Nephron progenitor cell (in vitro differentiated cells): ENCODE measurements at regions not wholly inside any gene's neighbourhood (a gene's known extent, or its start where the extent isn't known, plus 50 kb on each side); places are given as distances from the start of the nearest gene placed in this dataset.
"Not testable (repeated sequence)": the region's sequence is repeated elsewhere in the genome, so short reads cannot be mapped to it uniquely, and the experiment has no call there.

Experiments
- DNase-seq: peaks from one replicate; pipeline ENCODE4 v3.0.0; 2021
- H3K27ac Mint-ChIP-seq: 2 replicates; pipeline ENCODE4 v1.8.0; 2021; ENCODE audit warnings: mild to moderate bottlenecking, moderate library complexity, mixed read lengths
- H3K27me3 Mint-ChIP-seq: 2 replicates; pipeline ENCODE4 v1.8.0; 2021; ENCODE audit warnings: mild to moderate bottlenecking, low read depth, mixed read lengths; ENCODE audit not compliant: poor library complexity
- H3K36me3 Mint-ChIP-seq: 2 replicates; pipeline ENCODE4 v1.8.0; 2021; ENCODE audit warnings: low read depth, mixed read lengths
- H3K4me1 Mint-ChIP-seq: 2 replicates; pipeline ENCODE4 v1.8.0; 2021; ENCODE audit warnings: mixed read lengths
- H3K4me3 Mint-ChIP-seq: 2 replicates; pipeline ENCODE4 v1.8.0; 2021; ENCODE audit warnings: mild to moderate bottlenecking, moderate library complexity, mixed read lengths
- H3K9me3 Mint-ChIP-seq: 2 replicates; pipeline ENCODE4 v1.8.0; 2021; ENCODE audit warnings: mild to moderate bottlenecking, moderate library complexity, mixed read lengths
- TF ChIP-seq, protein P1 (sequence below): fragments of 200-600 bp; sonication (generic); IDR thresholded peaks from 2 replicates; pipeline ENCODE4 v1.5.0; 2021; ENCODE audit warnings: antibody characterized with exemption

DNA sequence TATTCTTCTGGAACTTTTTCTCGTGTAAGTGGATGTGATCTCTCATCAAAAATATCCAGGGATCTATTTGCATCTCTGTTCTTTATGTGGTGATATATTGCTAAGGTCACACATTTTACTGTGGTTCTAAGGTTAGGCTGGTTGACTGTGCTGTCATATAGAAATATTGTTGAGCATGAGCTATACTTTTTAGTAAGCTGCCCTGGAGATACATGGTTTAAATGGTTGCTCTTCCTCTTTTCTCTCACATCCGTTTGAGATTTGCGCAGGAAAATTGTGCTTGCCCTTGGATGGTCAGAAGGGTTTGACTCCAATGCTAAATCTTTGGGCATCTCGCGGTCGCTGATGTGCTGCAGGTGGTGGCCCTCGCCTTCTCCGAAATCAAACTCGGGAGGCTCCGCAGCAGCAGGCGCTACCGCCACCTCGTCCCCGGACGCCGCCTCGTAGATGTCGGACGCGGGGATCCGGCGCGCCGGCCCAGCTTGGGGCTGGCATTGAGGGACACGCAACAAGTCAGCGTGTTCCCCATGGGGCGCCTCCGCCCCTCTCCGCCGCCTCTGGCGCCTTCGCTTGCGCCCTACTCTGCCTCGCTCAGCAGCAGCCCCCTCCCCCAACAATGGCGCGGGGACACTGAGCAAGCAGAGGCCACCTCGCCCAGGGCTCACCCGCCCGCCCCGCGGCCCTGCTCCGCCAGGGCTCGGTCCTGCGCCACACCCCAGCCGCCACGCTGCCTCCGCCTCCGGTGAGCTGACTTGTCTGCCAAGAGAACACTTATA lies 154.5 kb downstream of the MSN start:
- peaks cover 2% of the 10 kb centered on the region for H3K27me3 Mint-ChIP-seq
- DNase-seq: no peak
- no peak overlapping the region for H3K27ac Mint-ChIP-seq
- H3K36me3 Mint-ChIP-seq: no peaks in the 10 kb centered on the region
- no peaks in the 10 kb centered on the region for H3K4me1 Mint-ChIP-seq
- TF ChIP-seq, protein P1, sequence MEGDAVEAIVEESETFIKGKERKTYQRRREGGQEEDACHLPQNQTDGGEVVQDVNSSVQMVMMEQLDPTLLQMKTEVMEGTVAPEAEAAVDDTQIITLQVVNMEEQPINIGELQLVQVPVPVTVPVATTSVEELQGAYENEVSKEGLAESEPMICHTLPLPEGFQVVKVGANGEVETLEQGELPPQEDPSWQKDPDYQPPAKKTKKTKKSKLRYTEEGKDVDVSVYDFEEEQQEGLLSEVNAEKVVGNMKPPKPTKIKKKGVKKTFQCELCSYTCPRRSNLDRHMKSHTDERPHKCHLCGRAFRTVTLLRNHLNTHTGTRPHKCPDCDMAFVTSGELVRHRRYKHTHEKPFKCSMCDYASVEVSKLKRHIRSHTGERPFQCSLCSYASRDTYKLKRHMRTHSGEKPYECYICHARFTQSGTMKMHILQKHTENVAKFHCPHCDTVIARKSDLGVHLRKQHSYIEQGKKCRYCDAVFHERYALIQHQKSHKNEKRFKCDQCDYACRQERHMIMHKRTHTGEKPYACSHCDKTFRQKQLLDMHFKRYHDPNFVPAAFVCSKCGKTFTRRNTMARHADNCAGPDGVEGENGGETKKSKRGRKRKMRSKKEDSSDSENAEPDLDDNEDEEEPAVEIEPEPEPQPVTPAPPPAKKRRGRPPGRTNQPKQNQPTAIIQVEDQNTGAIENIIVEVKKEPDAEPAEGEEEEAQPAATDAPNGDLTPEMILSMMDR: no peak
- H3K4me3 Mint-ChIP-seq: no peak overlapping the region
- H3K9me3 Mint-ChIP-seq: peaks cover 48% of the 10 kb centered on the region

DNA sequence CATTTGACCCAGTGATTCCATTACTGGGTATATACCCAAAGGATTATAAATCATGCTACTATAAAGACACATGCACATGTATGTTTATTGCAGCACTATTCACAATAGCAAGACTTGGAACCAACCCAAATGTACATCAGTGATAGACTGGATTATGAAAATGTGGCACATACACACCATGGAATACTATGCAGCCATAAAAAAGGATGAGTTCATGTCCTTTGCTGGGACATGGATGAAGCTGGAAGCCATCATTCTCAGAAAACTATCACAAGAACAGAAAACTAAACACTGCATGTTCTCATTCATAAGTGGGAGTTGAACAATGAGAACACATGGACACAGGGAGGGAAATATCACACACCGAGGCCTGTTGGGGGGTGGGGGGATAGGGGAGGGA lies 152.5 kb downstream of the MSN start:
- H3K27ac Mint-ChIP-seq, DNase-seq, H3K27me3 Mint-ChIP-seq, H3K36me3 Mint-ChIP-seq, H3K4me1 Mint-ChIP-seq, H3K4me3 Mint-ChIP-seq: not testable (repeated sequence)
- peaks cover 55% of the 10 kb centered on the region for H3K9me3 Mint-ChIP-seq

DNA sequence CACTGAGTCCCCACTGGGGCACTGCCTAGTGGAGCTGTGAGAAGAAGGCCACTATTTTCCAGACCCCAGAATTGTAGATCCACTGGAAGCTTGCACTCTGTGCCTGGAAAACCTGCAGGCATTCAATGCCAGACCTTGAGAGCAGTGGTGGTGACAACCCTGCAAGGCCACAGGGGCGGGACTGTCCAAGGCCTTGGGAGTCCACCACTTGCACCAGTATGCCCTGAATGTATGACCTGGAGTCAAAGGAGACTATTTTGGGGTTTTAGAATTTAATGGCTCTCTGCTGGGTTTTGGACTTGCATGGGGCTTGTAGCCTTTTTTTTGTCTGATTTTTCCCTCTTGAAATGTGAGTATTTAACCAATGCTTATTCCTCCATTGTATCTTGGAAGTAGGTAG lies 145.8 kb downstream of the MSN start:
- no peaks in the 10 kb centered on the region for H3K4me1 Mint-ChIP-seq
- no peaks in the 10 kb centered on the region for H3K27me3 Mint-ChIP-seq
- H3K4me3 Mint-ChIP-seq: no peak overlapping the region
- H3K36me3 Mint-ChIP-seq: no peaks in the 10 kb centered on the region
- TF ChIP-seq, protein P1: no peak
- H3K27ac Mint-ChIP-seq: no peak overlapping the region
- peaks cover 78% of the 10 kb centered on the region for H3K9me3 Mint-ChIP-seq
- DNase-seq: no peak

DNA sequence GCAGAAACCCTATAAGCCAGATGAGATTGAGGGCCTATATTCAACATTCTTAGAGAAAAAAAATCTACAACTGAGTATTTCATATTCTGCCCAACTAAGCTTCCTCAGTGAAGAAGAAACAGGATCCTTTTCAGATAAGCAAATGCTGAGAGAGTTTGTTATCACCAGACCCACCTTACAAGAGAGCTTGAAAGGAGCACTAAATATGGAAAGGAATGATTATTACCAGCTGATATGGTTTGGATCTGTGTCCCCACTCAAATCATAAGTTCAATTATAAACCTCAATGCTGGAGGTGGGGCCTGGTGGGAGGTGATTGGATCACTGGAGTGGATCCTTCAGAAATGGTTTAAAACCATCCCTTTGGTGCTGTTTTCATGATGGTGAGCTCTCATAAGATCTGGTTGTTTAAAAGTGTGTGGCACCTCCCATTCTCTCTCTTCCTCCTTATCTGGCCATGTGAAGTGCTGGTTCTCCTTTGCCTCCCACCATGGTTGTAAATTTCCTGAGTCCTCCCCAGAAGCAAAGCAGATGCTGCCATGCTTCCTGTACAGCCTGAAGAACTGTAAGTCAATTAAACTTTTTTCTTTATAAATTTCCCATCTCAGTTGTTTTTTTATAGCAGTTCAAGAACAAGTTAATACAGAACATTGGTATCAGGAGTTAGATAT lies 144.2 kb downstream of the MSN start:
- TF ChIP-seq, protein P1: no peak
- H3K36me3 Mint-ChIP-seq: no peaks in the 10 kb centered on the region
- no peaks in the 10 kb centered on the region for H3K4me1 Mint-ChIP-seq
- H3K27me3 Mint-ChIP-seq: no peaks in the 10 kb centered on the region
- H3K9me3 Mint-ChIP-seq: peaks cover 78% of the 10 kb centered on the region
- H3K27ac Mint-ChIP-seq: no peak overlapping the region
- DNase-seq: no peak
- no peak overlapping the region for H3K4me3 Mint-ChIP-seq
